Bronchial epithelial cell (primary cell): ENCODE measurements at regions not wholly inside any gene's neighbourhood (a gene's known extent, or its start where the extent isn't known, plus 50 kb on each side); places are given as distances from the start of the nearest gene placed in this dataset.
"Not testable (repeated sequence)": the region's sequence is repeated elsewhere in the genome, so short reads cannot be mapped to it uniquely, and the experiment has no call there.

Experiments
- DNase-seq: peaks from one replicate; pipeline ENCODE4 v3.0.0-alpha.2; 2010; ENCODE audit warnings: low read depth
- FAIRE-seq: peaks from 2 replicates; lab custom pipeline; 2011; peaks lifted over from hg19 to GRCh38; lab: Jason Lieb, UNC
- H3K27me3 ChIP-seq: 2 replicates; pipeline ENCODE4 v1.5.1; 2011; ENCODE audit warnings: low read length; ENCODE audit not compliant: control insufficient read depth, insufficient read depth
- H3K36me3 ChIP-seq: 2 replicates; pipeline ENCODE4 v1.5.1; 2011; ENCODE audit warnings: low read length; ENCODE audit not compliant: control insufficient read depth, insufficient read depth
- H3K4me3 ChIP-seq: 2 replicates; pipeline ENCODE4 v1.5.1; 2011; ENCODE audit warnings: mild to moderate bottlenecking, low read depth, low read length, control low read depth
- TF ChIP-seq, protein P1 (sequence below): IDR thresholded peaks from 2 replicates; pipeline ENCODE4 v1.5.1; 2011; ENCODE audit warnings: mild to moderate bottlenecking, moderate library complexity, low read length, control low read depth, inconsistent platforms; ENCODE audit not compliant: insufficient read depth, severe bottlenecking

DNA sequence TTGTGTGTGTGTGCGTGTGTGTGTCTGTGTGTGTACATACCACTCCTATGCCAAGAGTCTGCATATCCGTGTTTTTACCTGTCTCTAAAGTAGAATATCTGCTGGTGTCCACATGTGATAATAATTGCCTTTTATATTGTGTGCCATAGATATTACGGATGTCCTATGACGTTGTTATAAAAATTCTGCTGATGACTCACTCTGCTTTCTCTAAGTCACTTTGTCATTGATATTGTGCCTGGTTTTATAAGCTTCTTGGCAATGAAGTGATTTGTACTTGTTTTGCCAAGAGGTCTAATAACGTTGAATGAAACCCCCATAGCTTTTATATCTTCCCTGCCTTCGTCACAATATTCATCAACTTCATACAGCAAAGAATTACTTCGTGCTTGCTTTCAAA, 102.6 kb upstream of the C1GALT1C1 start:
- no peak for DNase-seq
- TF ChIP-seq, protein P1, sequence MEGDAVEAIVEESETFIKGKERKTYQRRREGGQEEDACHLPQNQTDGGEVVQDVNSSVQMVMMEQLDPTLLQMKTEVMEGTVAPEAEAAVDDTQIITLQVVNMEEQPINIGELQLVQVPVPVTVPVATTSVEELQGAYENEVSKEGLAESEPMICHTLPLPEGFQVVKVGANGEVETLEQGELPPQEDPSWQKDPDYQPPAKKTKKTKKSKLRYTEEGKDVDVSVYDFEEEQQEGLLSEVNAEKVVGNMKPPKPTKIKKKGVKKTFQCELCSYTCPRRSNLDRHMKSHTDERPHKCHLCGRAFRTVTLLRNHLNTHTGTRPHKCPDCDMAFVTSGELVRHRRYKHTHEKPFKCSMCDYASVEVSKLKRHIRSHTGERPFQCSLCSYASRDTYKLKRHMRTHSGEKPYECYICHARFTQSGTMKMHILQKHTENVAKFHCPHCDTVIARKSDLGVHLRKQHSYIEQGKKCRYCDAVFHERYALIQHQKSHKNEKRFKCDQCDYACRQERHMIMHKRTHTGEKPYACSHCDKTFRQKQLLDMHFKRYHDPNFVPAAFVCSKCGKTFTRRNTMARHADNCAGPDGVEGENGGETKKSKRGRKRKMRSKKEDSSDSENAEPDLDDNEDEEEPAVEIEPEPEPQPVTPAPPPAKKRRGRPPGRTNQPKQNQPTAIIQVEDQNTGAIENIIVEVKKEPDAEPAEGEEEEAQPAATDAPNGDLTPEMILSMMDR: no peak
- Histone ChIP-seq H3K4me3 (no peak overlapping the region), H3K36me3 (no peaks in the 10 kb centered on the region), H3K27me3 (no peaks in the 10 kb centered on the region)
- FAIRE-seq: no peak

DNA sequence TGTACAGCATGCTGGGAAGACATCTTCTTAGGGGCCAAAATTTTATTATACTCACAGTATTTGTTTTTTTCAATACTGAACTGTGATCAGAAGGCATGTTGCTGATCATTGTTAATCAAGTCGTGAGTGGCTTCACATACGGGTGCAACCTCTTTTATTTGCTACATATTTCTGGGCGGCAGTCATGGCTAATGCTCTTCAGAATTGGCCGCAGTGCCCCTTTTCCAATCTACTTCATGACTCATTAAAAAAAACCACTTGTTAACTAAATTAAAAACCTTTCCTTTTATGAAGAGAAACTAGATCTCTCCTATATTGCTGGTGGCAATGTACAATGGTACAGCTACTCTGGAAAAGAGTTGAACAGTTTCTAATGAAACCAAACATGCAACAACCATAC, 101.5 kb upstream of the C1GALT1C1 start:
- no peak for DNase-seq
- TF ChIP-seq, protein P1: no peak
- Histone ChIP-seq H3K4me3 (no peak overlapping the region), H3K36me3 (no peaks in the 10 kb centered on the region), H3K27me3 (no peaks in the 10 kb centered on the region)
- no peak for FAIRE-seq

DNA sequence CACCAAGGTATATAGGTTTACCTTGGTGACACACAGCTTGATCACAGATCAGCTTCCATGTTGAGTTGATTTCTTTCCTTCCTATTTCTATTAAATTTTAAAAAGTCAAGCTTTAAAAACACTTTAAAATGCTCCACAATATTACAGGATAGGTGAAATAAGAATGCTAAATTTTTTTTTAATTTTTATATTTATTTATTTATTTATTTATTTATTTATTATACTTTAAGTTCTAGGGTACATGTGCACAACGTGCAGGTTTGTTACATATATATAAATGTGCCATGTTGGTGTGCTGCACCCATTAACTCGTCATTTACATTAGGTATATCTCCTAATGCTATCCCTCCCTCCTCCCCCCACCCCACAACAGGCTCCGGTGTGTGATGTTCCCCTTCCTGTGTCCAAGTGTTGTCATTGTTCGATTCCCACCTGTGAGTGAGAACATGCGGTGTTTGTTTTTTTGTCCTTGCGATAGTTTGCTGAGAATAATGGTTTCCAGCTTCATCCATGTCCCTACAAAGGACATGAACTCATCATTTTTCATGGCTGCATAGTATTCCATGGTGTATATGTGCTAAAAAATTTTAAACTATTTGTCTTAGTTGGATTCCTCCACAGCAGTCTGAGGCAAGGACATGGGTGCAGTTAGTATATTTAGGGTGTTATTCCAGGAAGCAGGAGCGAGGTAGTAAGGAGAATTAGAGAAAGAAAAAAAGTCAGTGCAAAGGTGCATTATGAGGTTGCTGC, 99.8 kb upstream of the C1GALT1C1 start:
- DNase-seq, H3K4me3 ChIP-seq, H3K27me3 ChIP-seq, H3K36me3 ChIP-seq, FAIRE-seq: not testable (repeated sequence)

DNA sequence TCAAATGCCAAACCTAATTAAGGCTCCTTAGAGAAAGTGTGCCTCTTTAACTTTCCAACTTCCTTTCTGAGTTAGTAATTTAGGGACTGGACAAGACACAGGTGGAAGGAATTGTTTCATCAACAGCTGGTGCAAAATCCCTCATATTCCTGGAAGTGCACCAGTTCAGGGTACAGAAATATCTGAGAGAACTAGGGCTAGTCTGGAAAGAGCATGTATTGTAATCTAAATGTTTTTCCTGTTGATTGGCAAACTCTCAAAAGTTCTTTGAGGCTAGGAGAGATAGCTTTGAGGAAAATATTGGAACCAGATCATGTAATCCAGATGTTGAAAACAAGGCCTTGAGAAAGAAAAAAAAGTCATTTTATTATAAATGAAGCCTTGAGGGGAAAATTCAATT, 98.1 kb upstream of the C1GALT1C1 start:
- TF ChIP-seq, protein P1: no peak
- Histone ChIP-seq H3K27me3 (no peaks in the 10 kb centered on the region), H3K36me3 (no peaks in the 10 kb centered on the region), H3K4me3 (no peak overlapping the region)
- DNase-seq (no peak), FAIRE-seq (no peak)

DNA sequence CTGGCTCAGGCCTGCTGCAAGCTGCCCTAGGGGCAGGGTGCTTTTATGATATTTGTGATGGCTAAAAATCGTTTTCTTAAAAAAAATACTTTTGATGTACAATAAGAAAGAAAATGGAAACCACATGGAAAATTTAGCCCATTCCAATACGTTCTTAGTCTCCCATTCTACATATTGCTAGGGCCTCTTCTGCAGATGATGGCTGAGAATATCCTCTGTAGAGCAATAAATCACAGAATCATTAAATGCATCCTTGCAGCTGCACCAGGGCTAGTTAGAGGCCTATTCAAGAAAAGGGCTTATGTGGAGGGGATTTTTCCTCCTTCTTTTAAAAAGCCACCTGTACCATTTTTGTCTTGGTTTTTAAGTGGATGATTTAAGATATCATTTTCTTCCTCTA, 97.6 kb upstream of the C1GALT1C1 start:
- Histone ChIP-seq H3K4me3 (no peak overlapping the region), H3K27me3 (no peaks in the 10 kb centered on the region), H3K36me3 (no peaks in the 10 kb centered on the region)
- TF ChIP-seq, protein P1: no peak
- FAIRE-seq (no peak), DNase-seq (no peak)

DNA sequence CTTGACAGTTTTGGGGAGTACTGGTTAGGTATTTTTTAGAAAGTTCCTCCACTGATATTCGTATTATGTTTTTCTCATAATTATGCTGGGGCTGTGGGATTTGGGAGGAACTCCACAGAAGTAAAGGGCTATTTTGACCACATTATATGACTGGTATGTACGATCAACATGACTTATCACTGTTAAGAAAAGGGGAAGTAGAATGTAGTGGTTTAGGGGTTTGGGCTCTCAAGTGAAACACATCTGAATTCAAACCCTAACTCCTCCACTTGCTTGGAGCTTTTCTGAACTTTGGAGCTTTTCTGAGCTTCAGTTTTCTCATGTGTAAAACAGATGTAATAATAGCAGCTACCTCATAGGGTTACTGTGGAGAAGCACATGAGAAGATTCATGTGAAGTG, 96.4 kb upstream of the C1GALT1C1 start:
- no peak for DNase-seq
- TF ChIP-seq, protein P1: no peak
- Histone ChIP-seq H3K36me3 (no peaks in the 10 kb centered on the region), H3K27me3 (no peaks in the 10 kb centered on the region), H3K4me3 (no peak overlapping the region)
- no peak for FAIRE-seq
